Esophagus muscularis mucosa (tissue), 3 donors: ENCODE measurements at regions not wholly inside any gene's neighbourhood (a gene's known extent, or its start where the extent isn't known, plus 50 kb on each side); places are given as distances from the start of the nearest gene placed in this dataset.

Source experiments
- EP300 ChIP-seq: sonication (generic); formaldehyde crosslinking; IDR thresholded peaks from one replicate; pipeline ENCODE4 v1.6.1; 2017; ENCODE audit warnings: antibody characterized with exemption
- TF ChIP-seq, protein P1 (sequence below), 3 experiments: fragments of 200-600 bp in 2 of 3; fragments of 450-650 bp in 1 of 3; sonication (generic) in 2 of 3; IDR thresholded peaks; one replicate each; pipeline ENCODE4 v1.5.1; 2017 to 2019; ENCODE audit warnings: antibody characterized with exemption in 3 of 3, mild to moderate bottlenecking in 2 of 3, moderate library complexity in 1 of 3

DNA sequence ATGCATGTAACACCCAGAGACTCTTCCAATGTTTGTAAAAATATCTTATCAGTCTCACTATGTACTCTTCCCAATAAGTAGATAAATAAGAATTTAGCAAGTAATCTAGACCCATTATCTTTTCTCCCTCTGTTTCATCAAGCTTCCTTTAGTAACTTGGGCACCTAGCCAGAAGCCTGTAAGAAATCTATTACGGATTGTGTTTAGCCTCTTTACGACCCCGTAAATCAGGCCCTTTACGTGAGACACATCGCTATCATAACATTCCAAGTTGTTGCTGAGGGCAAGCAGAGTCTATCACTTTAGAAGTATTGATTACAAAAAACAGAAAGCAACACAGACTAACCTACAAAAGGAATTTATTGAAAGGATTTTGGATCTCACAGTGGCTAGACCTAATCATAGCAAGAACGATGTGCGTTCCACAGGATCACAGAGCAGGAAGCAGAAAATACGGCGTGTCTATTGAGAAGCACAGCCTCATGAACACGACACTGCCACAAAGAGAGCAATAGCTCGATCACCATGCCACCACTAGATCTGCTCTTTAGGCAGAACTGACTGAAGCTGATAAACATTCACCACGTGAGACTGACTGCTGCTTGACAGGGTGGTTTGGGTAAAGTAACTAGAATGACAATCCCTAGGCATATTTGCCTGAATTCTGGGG, 922.1 kb downstream of the AMY1C start:
- TF ChIP-seq, protein P1, sequence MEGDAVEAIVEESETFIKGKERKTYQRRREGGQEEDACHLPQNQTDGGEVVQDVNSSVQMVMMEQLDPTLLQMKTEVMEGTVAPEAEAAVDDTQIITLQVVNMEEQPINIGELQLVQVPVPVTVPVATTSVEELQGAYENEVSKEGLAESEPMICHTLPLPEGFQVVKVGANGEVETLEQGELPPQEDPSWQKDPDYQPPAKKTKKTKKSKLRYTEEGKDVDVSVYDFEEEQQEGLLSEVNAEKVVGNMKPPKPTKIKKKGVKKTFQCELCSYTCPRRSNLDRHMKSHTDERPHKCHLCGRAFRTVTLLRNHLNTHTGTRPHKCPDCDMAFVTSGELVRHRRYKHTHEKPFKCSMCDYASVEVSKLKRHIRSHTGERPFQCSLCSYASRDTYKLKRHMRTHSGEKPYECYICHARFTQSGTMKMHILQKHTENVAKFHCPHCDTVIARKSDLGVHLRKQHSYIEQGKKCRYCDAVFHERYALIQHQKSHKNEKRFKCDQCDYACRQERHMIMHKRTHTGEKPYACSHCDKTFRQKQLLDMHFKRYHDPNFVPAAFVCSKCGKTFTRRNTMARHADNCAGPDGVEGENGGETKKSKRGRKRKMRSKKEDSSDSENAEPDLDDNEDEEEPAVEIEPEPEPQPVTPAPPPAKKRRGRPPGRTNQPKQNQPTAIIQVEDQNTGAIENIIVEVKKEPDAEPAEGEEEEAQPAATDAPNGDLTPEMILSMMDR (IDR thresholded peaks at IDR 0.05): no peak
- no peak for TF ChIP-seq EP300
